ENCODE measurements at regions not wholly inside any gene's neighbourhood (a gene's known extent, or its start where the extent isn't known, plus 50 kb on each side); places are given as distances from the start of the nearest gene placed in this dataset.

- CTCF ChIA-PET (ENCODE audit: partially characterized antibody), result no interaction called here
- TF ChIP-seq USF2 (IDR thresholded peaks at IDR 0.05; ENCODE audit: low read length) (no peak), CREB1 (IDR thresholded peaks at IDR 0.05) (no peak), RFX5 (IDR thresholded peaks at IDR 0.05; ENCODE audit: borderline replicate concordance, low read depth, low read length) (no peak), PHF8 (conservative IDR thresholded peaks at IDR 0.05; ENCODE audit: low read depth, low read length) (no peak), KDM1A (IDR thresholded peaks at IDR 0.05; ENCODE audit: borderline replicate concordance, low read length) (no peak), CBX8 (IDR thresholded peaks at IDR 0.05; ENCODE audit: borderline replicate concordance, low read depth, low read length) (no peak)
Observed at GRCh38 chr18:29629493-29630036, 1413.0 kb downstream of the DSC3 start.

More at GRCh38 chr18:29629493-29630036, 1413.0 kb downstream of the DSC3 start:
- Histone ChIP-seq H3K23ac (ENCODE audit: insufficient read length) (no peak overlapping the region), H2BK15ac (ENCODE audit: low read length) (no peak overlapping the region), H4K91ac (replicated peaks; ENCODE audit: insufficient read length, low read length) (no peak overlapping the region), H3K23me2 (ENCODE audit: low read depth, low read length) (no peaks in the 10 kb centered on the region), H3K14ac (ENCODE audit: insufficient read length) (no peak overlapping the region), H4K8ac (ENCODE audit: extremely low read depth, insufficient read depth, low read length) (no peak overlapping the region), H2AFZ (ENCODE audit: low read length) (no peak overlapping the region), H4K5ac (ENCODE audit: insufficient read length, low read depth, low read length) (no peak overlapping the region), H4K20me1 (replicated peaks in 1 of 2; ENCODE audit: control insufficient read depth in 1 of 2, insufficient read depth in 2 of 2, low read length in 2 of 2) (no peaks in the 10 kb centered on the region), H3K4me2 (ENCODE audit: insufficient read depth in 1 of 2, low read depth in 2 of 2, low read length in 2 of 2) (no peak overlapping the region), H3K18ac (ENCODE audit: extremely low read depth, low read length) (no peak overlapping the region), H3K56ac (replicated peaks; ENCODE audit: insufficient read length, low read depth, low read length) (no peak overlapping the region), H3K27me3 (replicated peaks in 1 of 4; ENCODE audit: control insufficient read depth in 3 of 4, extremely low read depth in 1 of 4, insufficient read depth in 3 of 4, low read length in 3 of 4) (no peaks in the 10 kb centered on the region), H3K4ac (replicated peaks; ENCODE audit: insufficient read length, low read depth, low read length) (no peak overlapping the region), H2BK5ac (ENCODE audit: low read depth, low read length) (no peak overlapping the region), H2BK12ac (ENCODE audit: low read depth, low read length) (no peak overlapping the region), H3K9ac (replicated peaks in 1 of 4; ENCODE audit: extremely low read depth in 1 of 4, low read depth in 3 of 4, low read length in 3 of 4) (no peak overlapping the region), H3K9me3 (ENCODE audit: insufficient read depth in 2 of 2, low read depth in 1 of 2, low read length in 1 of 2) (no peaks in the 10 kb centered on the region), H3K36me3 (ENCODE audit: control insufficient read depth in 2 of 4, insufficient read depth in 4 of 4, low read length in 3 of 4) (no peaks in the 10 kb centered on the region), H3K79me1 (ENCODE audit: low read depth, low read length) (no peaks in the 10 kb centered on the region), H2AK5ac (ENCODE audit: low read depth, low read length) (no peak overlapping the region), H3K4me1 (replicated peaks in 1 of 4; ENCODE audit: control insufficient read depth in 3 of 4, insufficient read depth in 4 of 4, low read length in 3 of 4) (no peaks in the 10 kb centered on the region), H2BK20ac (ENCODE audit: low read length) (no peak overlapping the region), H3K4me3 (ENCODE audit: extremely low read depth in 1 of 4, insufficient read depth in 2 of 4, low read depth in 3 of 4, low read length in 4 of 4) (no peak overlapping the region), H3K27ac (ENCODE audit: low read depth, low read length) (no peak overlapping the region), H2BK120ac (replicated peaks; ENCODE audit: low read depth, low read length) (no peak overlapping the region), H3K79me2 (ENCODE audit: control insufficient read depth in 1 of 2, insufficient read depth in 2 of 2, low read length in 2 of 2) (no peaks in the 10 kb centered on the region)
- FAIRE-seq, result no peak
- 73% methylated on average over 5 of the region's 5 CpGs; no CpG with 5 or more reads in 1 of the 2 experiments for WGBS, 2 experiments (ENCODE audit: extremely low coverage in 1 of 2, insufficient coverage in 1 of 2, insufficient read length in 1 of 2, insufficient replicate concordance in 2 of 2, low coverage in 1 of 2, low lambda C conversion rate in 2 of 2, missing lambda C conversion rate in 1 of 2)
- POLR2A ChIA-PET (ENCODE audit: partially characterized antibody), result no interaction called here
- DNase-seq (ENCODE audit: low read depth in 1 of 2, low spot score in 2 of 2), result no peak
